GM10847 (cell line): ENCODE measurements at regions not wholly inside any gene's neighbourhood (a gene's known extent, or its start where the extent isn't known, plus 50 kb on each side); places are given as distances from the start of the nearest gene placed in this dataset.

ENCODE experiments used
- POLR2A ChIP-seq: IDR thresholded peaks from 2 replicates; pipeline ENCODE4 v1.6.1; 2011; ENCODE audit not compliant: insufficient read length; ENCODE audit errors: extremely low read depth

DNA sequence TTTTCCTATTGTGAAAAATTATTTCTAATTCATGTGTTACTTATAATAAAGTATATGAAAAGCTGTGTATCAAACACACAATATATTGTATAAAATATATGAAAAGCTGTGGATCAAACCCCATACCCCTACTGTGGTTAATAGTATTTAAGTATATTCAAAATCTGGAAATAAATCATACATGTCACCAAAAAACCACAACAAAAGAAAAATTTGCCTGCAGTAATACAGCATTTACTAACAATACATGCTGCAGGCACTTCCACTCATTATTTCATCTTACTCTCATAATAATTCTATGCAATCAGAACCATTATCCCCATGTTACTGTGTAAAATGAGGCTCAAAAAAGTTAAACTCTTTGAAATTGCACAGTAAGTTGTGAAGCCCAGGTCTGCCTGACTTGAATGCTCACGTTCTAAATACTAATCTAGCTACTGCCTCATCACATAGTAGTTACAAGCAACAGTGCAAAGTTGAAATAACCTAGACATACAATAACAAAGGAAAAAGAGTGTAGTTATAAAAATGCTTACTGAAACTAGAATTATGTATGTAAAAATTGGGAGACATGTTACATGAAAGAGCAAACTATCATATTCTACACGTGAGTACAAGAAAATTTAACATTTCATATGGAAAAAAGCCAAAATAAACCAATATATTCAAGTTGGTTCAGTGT lies 61.7 kb downstream of the FAM217A start:
- no peak for TF ChIP-seq POLR2A

DNA sequence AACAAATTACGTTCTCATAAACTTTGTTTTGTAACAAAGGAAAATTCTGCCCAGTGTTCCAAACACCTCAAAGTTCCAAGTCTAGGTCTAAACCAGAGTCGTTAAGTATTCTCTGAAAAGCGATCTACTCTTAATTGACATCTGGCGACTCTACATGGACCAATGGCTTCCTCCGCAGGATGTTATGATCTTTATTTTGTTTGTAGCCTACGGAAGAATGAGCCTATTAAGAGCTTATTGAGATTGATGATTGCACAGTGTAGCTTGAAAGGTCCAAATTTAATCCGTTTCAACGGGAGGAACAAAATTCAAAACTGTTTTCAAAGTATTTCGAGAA lies 61.1 kb downstream of the FAM217A start:
- no peak for TF ChIP-seq POLR2A

DNA sequence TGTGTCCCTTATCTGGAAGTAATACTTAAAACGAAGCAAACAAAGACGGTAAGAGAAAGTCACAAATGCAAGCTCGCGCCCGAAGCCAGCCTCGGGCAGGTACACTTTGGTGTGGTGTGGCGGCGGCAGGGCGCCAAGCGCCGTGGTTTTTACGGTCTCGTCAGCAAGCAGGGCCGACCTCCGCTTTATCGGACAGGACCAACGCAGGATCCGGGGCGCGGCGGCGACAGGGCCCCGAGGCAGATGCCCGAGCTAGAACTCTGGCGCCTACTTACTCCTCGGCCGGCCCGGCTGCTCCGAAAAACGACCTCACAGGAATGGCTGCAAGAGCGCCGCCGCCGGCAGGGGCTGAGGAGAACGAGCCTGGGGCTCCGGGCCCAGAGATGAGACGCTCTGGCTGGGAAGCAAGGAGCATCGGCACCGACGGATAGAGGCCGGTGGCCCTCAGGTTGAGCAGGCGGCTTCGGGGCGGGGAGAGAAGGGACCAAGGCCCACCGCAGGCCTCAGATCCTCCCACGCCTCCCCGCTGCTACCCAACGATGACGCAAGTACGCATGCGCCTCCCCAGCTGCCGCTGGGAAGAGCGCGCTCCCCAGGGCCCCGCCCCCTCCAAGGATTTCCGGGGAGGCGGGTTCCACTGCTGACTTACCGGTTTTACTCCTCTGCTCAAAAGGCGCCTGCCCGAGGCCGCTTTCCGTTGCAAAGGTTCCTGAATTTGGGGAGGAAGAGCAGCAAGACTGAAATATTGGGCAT lies 60.6 kb downstream of the FAM217A start:
- peak; percentile 68 for TF ChIP-seq POLR2A
